Stimulated activated CD4-positive, alpha-beta T cell treated with anti-CD3 and anti-CD28 coated beads, Interleukin-1b, Interleukin-23, amount 100 ng/mL, for 24 hours (primary cell): ENCODE measurements at regions not wholly inside any gene's neighbourhood (a gene's known extent, or its start where the extent isn't known, plus 50 kb on each side); places are given as distances from the start of the nearest gene placed in this dataset.

ENCODE experiments used
- DNase-seq, 4 experiments: peaks; one replicate each; pipeline ENCODE4 v3.0.0-alpha.2; 2020; ENCODE audit warnings: low read depth in 4 of 4, low spot score in 1 of 4

DNA sequence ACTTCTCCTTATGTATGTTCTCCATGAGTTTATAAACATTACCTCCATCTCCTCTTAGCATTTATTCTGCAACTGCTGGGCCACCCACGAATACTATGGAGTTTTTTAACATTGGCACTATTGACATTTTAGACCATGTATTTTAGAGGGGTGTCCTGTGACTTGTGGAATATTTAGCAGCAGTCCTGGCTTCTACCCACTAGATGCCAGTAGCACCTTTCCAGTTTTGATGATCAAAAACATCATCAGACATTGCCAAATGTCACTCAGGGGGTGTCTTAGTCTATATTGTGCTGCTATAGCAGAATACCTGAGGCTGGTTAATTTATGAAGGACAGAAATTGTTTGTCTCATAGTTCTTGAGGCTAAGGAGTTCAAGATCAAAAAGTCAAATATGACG, 187.5 kb upstream of the RORB start:
- no peak for DNase-seq

DNA sequence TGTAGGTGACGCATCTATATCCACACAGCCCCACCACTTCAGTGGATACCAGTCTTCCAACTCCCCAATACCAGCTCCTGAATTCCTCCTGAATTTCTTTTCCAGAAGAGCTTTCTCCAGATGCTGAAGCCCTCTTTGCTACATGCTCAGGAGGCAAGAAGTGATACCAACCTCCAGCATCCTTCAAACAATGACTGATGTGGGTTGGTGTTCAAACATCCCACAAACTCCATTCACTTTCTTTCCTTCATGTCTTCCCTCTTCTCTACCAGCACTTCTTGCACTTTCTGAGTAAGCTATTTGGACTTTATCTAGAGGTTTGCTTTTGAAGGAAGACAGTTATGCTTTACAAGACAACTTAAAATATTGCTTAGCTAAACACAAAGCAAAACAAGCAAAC, 179.9 kb upstream of the RORB start:
- no peak for DNase-seq

DNA sequence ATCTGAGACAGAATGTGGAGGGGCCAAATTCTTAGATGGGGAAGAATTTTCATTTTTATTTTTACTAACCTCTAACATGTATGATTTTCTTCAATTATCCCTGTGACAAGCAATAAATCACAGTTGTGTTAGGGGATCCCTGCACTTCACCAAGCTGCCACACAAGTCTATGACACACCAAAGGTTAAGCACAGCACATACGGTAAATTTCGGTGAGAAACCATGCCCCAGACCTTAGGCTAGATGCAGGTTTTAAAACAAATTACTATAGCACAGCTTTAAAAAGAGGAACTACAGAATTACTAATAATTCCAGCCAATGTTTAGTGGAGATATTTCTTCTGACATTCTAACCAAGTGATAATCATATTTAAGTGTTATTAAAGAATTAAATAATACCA, 175.7 kb upstream of the RORB start:
- no peak for DNase-seq

DNA sequence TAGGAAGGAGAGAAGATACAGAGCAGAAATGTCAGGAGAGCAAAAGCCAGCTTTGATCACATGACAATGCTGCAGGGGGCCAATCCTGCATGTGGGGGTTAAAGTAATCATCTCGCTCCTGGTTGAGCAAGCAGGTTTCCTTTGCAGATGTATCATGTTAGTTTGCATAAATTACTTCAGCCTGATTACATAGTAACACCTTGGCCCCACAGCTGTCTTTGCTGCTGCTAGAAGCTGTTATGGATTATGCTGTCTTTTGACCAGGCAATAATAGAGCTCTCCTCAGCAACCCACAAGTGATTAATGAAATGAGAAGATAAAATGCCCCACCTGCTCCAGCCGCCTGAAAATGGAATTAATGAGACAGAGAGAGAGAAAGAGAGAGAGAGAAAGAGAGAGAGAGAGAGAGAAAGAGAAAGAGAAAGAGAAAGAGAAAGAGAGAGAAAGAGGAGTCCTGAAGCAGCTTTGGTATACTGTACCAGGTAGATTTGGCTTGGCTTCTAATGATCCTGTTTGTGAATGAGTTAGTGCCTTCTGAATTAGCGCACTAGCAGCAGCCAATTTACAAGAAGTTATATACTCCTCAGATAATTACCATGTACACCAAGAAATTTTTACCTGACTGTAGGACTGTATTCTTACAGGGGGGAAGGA, 174.3 kb upstream of the RORB start:
- DNase-seq: no peak

DNA sequence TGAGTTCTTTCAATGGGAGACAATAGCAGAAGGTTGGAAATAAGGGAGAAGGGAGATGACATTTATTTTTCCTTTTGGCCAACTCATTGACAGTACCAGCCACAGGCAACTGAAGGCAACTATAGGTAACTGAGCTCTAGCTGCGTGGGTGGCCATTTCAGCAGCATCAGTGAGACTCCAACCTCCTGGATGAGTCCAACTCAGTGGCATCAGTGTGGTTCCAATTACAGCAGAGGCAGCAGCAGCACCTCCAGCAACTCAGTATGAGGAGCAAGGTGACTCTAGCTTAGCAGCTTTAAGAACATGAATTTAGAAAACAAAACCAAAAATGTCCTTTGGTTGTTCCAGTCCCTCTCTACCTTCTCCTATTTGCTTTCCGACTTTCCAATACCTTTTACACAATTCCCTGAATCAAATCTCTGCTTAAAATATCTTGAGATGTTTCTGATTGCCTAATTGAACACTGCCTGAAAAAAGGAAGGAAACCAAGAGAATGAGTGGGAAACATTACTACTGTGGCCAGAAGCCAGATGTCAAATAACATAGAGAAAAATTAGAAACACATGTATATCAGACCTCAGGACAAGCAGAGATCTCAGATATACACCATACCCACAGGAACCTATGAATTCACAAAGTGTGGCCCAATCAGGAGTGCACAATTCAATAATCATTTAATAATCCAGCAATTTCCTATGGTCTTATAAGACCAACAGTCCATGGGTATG, 166.5 kb upstream of the RORB start:
- DNase-seq: no peak

DNA sequence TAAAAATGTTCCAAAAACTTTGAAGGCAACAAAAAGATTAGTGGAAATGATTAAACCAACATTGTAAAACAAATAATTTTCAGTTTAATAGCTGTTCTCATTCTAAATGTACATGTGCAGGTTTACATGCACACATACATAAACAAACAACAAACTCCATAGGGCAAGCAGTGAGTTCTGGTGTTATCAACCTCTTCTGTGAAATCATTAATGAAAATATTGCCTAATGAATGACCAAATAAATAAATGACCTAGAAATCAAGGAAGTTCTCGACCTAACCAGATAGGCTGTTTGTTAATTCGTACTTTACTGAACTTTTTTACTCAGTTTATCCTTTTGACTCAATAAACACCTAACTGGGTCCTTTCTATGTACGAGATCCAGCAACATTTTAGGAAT, 165.5 kb upstream of the RORB start:
- DNase-seq: no peak

DNA sequence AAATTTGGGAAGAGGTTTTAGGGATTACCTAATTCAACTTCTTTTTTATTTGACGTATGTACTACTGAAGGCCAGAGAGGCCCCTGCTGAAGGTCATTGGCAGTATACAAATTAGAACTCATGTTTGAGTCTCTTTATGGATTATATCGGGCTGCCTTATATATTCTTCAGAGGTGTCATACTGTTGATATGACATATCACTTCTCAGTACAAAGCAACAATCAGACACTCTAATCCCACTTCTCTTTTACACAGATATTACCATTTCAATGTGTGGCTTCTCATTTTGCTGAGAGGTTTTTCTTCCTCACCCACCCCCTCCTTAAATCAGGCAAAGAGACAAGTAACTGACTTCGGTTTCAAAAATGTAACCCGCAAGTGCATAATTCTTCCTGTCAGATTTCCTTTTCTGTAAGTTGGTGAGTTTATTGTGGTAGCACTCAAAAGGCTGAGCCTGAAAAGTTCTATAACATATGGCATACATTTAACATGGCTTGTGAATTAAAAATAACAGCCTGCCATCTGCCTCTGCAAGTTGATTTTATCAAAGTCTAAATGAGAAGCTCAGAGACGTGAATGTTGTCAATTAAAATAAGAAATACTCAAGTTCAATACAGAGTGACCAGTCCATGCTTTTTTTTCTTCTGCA, 163.6 kb upstream of the RORB start:
- no peak for DNase-seq

DNA sequence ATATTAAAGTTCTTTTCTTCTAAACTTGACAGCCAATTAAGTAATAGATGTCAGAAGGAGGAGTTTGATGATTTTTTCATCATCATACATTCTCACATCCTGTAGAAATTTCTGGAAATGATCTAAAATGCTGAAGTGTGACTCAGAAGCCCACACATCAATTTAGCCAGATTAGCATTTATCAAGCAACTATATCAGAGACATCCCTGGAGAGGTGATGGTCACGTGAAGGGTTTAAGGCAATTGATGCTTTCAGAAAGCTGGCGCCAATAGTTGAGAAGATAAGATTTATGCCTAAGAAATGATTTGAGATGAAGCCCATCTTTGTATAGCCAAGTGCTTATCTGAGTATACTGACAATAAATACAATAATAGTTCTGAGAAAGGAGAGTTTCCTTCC, 162.9 kb upstream of the RORB start:
- DNase-seq: no peak

DNA sequence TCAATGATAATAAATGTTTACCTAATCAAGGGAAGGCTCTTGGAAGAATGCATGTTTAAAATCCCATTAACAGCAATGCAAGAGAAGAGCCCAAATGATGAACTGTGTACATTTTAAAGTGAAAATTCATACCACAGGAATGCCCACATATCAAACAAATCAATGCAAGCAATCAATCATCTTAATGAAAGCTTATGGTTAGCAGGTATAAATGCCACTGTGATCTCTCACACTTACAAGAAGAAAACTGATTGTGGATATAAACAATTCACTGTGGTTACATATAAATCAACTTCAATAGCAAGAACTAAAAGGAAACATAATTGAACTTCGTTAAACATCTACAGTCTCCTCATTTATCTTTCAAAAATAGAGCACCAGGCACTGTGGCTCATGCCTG, 161.0 kb upstream of the RORB start:
- DNase-seq: no peak

DNA sequence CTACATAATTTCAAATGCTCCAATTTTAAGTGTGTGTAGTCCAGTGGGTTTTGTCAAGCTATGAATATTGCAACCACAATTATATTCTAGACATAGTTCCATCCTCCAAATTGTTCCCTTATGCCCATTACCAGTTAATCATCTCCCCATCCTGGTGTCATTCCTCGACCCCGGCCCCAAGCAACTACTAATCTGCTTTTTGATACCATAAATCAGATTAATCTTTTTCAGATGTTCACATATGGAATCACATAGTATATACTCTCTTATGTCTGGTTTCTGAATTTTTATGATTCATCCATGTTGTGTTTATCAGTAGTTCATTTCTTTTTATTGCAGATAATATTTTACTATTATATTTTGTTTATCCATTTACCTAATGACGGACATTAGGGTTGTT, 148.4 kb upstream of the RORB start:
- no peak for DNase-seq

DNA sequence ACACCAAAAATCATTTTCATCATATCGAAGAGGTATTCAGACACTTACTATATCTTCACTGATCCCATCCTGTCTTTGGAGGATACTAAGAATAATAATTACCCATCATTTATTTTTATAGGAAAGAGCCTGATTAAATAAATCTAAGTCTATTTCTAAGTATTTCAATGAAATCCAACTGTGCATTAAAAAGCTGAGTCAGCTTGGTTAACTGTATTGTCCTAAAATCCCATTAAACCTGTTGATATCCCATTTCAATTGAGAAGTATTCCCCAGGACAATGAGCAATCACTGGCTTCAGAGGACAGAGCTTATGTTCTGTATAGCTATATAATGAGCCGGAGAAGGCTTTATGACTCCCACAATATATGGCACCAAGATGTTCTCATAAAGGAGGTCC, 142.0 kb upstream of the RORB start:
- DNase-seq: no peak

DNA sequence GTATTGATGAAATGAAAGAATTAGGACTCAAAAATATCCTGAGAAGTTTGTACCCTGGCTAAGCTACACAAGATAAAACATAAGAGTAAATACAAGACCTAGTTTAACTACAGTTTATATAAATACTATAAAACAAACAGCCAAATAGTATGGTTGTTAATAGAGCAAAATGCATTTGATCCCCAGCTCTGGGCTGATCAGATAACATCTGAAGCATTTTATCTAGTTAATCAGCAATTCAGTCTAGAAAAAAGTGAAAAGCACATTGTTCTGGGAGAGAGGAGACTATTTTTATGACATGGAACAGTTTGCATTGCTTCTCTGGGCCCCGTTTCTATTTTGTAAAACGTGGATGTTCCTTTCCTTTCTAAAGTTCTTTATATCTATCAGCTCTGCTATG, 139.6 kb upstream of the RORB start:
- DNase-seq: no peak

DNA sequence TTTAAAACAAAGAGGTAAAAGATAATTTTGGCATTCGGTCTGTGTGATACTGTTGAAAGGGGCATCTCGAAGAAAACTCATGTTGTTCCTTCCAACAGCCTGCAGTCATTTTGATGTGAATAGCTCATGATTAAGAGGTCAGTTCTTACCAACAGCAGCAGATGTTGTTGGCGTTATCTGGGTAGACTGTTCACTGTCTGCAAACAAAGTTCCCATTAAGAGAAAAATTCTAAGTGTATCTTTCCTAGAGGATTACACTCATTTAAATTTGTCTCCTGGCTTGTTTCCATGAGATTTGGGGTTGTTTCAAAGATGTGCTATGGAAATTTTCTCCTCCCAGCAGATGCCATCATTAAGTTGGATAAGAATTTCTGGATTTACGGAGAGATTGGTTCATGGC, 138.2 kb upstream of the RORB start:
- DNase-seq: no peak

DNA sequence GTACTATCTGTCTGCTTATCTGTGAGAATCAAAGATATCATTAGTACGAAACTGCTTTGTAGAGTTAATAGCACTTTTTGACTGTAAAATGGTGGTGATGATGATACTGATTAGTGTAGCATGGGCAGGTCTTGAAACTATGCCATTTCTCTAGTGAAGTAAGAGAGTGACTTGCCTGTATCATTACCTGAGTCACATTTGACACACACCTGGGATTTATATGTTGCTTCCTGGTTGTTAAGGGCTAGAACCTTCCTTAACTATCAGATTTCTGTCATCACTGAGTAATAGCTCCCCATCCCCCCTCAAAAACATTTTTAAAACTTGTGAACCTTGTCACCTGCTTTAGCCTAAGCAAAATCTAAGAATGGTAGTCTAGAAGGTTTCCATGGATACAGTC, 135.6 kb upstream of the RORB start:
- DNase-seq: no peak

DNA sequence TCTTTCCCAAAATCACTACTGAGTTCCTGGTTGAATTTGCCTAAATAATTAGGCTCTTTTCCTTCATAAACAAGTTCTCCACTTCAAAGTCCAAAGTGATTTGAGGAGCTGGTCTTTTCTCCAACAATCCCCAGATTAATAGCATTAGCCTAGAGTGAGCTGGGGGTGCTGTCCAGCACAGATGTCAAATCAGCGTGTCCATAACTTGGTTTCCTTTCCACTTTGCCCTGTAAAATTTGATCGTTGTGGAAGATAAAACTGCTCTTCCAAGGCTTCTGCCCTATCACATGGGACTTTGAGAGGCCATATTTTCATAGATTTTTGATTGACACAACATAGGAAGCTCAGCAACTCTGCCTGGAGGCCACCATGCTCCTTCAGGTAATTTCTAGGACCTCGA, 134.7 kb upstream of the RORB start:
- no peak for DNase-seq

DNA sequence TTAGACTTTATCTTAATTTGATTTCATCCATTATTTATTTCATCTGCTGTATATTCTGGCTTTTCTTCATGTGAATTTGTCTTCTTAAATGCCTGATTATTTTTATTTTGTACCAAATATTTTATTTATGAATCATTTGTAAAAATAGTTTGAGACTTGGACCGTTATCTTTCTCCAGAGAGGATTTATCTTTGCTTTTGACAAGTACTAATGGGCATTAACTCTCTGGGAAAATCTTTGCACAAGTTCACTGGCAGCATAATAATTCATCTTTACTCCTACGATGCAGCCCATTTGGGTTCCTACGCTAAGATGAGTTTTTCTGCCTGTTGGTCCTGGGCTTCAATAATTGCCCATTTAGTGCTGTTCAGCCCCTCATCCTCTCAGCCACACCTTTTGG, 131.0 kb upstream of the RORB start:
- no peak for DNase-seq

DNA sequence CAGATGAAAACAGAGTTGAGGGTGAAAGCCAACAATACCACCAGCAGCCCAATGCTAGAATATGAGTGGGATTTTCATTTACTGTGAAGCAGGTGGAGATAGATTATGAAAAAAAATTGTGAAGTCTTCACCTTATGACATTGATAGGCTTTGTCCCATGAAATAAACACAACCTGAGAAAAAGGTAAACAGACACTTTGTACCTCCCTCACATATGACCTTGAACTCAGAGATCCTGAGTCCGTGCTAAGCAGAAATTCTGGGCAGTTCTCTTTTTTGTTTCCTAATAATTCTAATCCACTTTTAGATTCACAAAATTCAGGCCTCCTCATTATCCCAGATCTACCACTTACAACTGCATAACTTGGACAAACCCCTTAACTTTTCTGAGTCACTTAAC, 127.3 kb upstream of the RORB start:
- DNase-seq: no peak

DNA sequence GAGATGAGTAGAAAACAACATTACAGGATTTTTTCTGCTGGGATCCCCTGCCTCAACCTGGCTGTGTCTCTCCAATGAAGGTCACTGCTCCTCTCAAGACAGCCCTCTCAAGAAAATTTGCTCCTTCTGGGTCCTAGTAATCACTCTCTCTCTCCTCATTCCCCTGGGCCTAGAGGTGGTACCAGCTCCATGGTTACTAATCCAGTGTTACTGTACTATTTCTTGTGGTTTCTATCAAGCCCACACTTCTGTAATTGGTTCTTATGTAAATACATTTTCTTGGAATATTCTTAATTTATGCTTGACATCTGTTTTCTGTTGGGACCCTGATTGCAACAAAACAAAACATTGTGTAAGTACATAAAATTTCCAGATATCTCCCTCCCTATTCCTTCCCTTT, 123.8 kb upstream of the RORB start:
- DNase-seq: no peak

DNA sequence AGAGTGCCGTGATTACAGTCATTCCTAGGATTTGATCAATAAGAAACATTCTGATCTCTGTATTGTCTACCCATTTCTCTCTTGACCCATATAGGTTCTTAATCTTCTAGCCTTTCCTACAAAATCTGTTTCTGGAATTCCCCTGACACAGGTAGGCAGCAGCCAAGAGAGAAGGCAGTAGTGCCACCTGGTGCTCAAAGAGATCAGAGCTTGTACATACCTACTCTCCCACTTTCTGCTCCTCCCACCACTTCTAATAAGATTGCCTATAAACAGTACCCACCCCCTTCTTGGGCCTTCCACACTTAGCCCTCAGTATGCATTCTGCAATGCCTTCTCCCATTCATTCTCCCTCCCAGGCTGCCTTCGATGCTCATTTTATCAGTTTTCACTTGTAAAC, 117.4 kb upstream of the RORB start:
- no peak for DNase-seq

DNA sequence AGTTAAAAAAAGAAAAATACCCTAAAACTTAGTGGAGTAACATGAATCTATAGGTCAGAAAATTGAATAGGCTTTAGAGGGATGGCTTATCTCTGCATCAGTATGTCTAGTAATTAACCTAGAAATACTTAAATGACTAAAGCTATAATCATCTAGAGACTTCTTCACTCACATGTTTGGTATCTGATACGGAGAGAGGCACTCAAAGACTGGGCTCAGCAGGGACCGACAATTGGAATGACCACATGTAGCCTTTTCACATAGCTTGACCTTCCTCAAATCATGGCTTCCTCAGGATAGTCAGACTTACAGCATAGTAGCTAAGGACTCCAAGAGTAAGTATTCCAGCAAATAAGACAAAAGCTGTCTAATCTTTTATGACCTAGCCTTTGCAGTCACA, 105.3 kb upstream of the RORB start:
- DNase-seq: no peak

DNA sequence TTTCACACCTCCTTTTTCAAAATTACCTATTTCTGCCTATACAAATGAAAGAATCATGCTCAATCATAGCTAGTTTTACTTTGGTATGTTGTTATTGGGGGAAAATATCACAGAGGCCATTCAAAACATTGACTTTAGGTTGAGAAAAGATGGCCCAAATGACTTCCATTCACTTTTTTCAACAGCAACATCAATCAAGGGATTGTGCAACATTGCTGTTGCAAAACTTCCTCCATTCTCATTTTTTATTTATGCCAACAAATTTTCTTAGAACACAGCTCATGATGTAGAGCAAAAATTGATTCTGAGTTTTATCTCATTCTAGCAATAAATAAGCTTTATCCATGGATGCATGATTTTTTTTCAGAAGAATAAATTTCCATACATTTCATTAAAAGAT, 93.6 kb upstream of the RORB start:
- DNase-seq: no peak

DNA sequence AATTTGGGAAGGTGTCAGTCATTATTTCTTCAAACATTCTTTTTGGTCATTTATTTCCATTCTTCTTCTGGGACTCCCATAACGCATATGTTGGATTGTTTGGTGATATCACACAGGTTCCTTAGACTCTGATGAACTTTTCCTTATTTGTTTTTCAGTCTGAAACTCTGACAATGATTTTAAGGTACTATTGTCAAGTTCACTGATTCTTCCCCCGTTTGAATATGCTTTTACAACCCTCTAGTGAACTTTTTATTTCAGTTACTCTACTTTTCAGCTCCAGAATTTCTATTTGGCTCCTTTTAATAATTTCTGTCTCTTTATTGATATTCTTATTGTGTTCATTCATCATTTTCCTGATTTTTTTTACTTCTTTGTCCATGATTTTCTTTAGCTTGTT, 92.5 kb upstream of the RORB start:
- no peak for DNase-seq

DNA sequence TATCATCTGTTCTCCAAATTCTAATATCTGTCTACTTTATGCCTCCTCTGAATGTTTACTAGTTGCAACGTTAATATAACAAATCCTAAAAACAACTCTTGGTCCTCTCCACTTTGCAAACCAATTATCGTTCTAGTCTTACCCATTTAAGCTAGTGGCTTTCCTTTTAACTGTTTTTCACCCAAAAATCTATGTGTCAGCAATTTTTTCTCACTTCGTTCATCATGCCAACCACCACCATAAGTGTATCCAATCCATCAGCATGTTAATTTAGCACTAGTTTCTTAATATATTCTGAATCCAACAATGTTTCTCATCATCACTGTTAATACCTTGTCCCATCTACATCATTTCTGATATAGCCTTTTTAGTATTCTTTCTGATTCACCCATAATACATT, 90.0 kb upstream of the RORB start:
- DNase-seq: no peak
